Suppressor macrophage treated with lipopolysaccharide for 1 hour (primary cell): ENCODE measurements at regions not wholly inside any gene's neighbourhood (a gene's known extent, or its start where the extent isn't known, plus 50 kb on each side); places are given as distances from the start of the nearest gene placed in this dataset.

Experiments
- DNase-seq, 3 donors: peaks; one replicate each; pipeline ENCODE4 v3.0.0-alpha.2; 2020 to 2022

DNA sequence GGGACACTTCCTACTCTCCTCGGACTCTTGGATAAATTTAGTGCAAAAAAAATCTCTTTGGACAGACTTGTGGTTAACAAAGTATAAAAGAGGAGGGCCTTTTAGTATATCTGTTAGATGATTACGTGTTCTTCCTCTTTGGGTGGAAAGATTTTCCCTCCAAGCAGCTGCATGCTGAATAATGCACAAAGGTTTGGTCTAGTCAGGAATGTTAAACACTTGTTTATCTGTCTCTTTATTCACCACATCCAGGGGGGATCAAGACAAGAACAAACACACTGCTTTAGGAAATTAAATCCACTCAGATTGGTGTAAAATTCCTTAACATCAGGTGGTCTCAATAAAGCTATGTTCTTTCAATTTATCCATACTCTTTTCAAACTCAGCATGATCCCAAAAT lies 260.9 kb upstream of the CHD6 start:
- DNase-seq, result no peak

DNA sequence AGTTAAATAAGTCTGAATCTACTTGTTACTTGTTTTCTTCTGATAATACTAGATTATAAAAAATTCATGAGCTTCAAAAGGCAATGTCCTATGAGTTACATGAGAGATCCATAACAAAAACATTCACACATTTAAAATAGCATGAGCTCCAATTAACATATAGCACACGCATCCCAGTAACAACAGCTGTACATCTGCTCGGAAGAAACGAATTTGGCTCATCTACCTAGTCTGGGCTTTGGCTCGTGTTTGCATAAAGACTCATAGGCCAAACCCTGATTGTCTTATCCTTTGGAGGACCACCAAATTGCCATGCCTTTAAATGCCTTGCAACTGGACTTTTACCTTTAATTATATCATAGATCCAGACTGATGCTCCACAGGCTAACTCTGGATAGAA lies 259.7 kb upstream of the CHD6 start:
- no peak for DNase-seq

DNA sequence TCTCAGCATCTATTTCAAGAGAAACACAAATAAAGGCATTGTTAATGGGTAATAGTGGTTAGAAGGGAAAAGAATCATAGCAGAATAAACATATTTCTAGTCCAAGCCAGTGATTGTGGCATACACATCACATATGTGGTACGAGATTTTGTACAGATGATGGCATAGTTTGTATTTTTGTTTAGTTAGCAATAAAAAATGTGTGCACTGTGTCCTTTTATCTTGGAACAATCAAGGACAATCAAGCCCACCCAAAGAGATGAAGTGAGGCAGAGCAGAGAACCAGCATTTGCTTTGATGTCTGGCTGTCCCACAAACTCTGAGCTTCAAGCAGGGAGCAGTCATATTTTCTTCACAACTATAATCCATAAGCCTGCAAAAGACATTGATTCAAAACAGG lies 256.5 kb upstream of the CHD6 start:
- no peak for DNase-seq

DNA sequence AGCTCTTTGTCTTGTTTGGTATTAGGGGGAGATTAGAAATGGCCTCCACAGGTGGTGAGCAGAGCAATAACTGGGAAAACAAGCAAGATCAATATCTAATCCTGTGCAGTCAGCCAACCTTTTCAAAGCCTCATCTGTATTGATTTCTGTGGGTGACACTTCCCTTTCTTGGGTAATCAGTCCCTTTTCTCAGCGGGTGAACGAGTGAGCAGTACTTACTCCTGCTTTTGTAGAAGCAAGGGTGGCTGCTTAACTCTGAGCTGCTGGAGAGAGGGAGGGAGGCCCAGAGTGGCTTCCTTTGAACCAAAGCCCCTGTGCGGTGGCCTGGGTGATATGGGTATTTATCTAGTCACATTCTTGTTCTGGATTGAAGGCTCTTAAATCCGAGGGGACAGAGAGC lies 254.8 kb upstream of the CHD6 start:
- DNase-seq, result no peak

DNA sequence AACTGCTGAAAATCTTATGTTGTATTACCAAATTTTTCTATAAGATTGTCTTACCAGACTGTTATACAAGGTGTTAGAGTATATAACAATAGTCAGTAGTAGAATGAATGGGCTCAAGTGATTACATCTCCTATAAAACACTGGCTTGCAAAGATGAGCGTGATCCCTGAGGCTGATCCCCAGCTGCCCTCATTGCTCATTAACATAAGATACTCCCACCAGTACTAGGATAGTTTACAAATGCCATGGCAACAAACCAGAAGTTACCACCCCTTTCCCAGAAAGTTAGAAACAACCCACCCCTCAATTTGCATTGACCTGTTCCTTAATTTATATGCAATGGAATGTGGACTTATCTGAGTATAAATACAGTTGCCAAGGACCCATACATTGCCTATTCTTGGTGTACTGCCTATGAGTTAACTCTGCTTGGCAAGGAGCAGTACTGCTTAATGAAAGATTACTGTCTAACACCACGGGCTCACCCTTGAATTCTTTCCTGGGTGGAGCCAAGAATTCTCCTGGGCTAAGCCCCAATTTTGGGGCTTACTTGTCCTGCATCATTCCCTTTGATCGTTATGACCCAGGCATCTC lies 252.8 kb upstream of the CHD6 start:
- no peak for DNase-seq

DNA sequence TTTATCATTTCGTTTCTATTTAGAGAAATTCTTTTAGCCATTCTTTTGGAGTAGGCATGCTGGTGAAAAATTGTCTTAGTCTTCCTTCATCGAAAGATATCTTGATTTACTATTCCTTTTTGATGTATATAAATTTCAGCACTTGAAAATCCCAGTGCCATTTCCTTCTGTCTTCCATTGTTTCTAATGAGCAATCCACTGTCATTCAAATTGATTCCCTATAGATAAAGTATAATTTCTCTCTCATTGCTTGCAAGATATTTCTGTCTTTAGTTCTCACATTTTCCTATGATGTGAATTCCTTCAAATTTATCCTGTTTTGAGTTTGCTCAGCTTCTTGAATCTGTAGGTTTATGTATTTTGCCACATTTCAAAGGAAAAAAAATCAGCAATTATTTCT lies 251.1 kb upstream of the CHD6 start:
- no peak for DNase-seq

DNA sequence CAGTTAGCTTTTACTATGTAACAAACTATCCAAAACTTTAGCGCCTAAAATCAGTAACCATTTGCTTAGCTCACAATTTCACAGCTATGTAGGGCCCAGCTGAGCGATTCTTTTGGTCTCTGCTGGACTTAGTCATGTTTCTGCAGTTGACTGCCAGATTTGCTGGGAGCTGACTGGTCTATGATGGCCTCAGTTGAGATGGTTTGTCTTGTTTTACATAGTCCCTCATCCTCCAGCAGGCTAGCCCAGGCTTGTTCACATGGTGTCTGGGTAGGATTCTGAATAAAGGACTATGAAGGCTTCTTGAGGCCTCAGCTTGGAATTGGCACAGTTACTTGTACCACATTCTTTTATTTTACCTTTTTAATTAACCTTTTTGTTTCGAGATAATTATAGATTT lies 247.8 kb upstream of the CHD6 start:
- DNase-seq, result no peak

DNA sequence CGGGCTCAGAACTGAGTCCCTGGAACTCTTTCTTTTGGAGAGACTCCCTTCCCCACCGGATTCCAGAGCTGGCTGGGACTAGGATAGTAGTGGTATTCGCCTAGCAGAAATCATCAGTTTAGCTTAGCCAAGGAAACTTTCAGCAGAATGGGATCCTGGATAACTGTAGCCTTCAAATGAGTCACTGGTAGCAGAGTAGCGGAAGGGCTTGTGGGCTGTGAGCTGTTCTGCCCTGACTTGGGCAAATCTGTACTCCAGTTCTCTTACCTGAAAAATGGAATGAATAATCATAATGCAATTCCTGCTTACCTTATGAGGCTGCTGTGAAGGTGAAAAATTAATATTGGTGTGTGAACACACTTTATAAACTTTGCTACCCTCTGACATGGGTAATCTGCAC lies 244.3 kb upstream of the CHD6 start:
- DNase-seq, result no peak

DNA sequence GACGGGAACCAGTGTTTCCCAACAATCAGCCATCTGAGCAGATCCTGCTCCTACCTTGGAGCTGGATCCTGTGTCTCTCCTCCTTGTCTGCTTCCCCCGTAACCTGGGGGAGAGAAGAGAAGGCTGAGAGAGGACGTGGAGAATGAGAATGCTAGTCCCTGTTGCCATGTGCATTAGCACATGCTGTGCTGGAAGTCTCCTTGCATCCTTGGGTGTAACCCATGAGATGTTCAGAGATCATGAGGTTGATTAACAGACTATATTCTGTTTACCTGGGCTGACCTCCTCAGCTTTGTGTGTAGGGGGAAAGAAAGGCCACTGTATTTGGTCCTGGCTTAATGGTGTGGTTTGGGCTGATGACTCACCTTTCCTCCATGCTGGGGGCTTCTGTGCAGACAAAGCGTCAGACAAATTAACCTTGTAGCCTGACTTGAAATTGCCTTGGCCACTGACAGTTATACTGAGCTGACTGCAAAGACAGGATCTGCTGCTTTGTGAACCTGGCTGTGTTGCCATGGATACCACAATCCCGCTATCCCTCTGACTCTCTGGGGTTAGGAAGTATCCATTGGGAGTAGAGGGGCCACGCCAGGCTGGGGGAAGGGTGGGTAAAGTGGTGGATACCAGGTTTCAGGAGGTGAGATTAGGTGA lies 243.7 kb upstream of the CHD6 start:
- DNase-seq, result no peak

DNA sequence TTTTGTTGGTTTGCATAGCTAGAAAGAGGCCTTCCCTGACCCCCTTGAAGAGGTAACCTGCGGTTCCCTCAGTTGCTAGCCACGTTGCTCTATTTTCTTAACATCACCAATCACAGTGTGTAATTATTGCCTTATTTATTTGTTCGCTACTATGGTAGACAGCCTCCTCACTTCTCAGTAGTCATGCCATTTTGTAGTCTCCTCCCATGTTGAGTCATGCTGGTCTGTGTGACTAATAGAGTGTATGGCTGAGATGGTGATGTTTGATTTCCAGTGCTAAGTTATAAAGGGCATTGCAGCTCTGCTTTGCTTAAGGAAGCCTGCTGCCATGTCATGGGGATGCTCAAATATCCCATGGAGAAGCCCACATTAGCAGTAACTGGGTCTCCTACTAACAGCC lies 236.6 kb upstream of the CHD6 start:
- DNase-seq, result no peak

DNA sequence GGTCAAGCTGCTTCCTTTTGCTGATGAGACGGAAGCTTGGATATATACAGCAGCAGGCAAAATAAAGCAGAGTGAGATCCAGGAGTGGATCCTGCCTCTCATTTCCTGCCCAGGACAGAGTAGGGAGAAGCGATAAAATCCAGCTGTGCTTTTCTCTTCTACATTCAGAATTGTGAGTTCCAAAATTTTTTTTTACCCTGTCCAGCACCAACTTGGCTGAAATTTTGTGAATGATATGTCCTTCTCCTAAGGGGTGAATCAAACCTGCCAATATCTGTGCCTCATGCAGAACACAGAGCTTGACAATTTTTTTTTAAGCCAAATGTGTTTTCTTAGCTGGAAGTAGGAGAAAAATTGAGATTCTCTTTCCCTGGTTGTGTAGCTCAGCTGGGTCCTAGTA lies 235.6 kb upstream of the CHD6 start:
- no peak for DNase-seq

DNA sequence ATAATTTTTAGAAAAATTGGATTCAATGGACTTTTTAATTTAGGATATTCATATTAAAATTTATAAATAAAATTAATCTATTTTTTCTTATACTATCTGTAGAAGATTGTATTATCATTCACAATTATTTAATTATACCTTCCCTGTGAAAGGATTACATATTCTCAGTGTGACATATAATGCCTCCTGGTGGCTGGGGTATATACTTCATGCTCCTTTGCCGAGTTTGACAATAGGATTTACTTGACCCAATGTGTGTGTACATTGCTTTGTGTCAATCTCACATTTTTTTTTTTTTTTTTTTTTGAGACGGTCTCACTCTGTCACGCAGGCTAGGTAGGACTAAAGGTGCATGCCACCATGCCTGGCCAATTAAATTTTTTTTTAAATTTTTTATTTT lies 230.0 kb upstream of the CHD6 start:
- no peak for DNase-seq

DNA sequence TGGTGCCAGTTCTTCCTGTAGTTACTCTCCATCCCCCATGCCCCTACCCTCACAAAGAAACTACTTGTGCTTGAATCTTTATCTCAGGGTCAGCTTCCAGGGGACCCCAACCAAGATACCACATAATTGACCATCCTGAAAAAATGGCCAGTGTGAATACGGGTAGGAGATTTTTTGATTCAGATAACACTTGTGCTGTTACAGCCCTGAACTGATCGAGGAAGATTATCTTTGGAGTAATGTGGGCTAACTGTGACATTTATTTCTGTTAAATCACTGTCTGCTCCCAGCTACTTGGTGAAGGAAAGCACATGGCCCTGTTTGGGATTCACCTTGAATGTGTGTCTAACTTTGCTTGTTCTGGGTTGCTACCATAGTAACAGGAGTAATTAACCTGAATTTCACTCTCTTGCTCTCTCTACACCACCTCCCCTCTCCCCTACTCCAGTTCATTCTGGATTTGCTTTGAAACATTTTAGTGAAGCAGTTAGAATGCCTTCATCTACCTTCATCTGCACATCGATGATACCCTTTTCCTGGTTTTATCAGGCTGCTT lies 219.6 kb upstream of the CHD6 start:
- no peak for DNase-seq

DNA sequence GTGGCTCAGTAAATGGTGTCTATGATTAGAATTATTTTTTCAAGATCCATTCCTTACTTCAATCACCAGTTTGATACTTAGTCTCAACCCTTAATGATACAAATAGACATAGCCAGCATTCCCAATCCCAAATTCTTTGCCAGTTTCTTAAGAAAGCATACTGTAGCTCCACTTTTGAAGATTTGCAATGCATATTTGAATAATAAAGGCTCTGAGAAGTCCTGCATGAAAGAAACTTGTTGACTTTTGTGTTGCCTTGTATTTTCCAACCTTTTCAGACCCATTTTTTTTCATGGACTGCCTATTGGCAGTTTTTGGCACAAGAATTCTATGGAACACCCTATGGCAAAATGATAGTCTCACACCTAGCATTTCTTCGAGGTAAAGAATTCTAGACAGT lies 215.6 kb upstream of the CHD6 start:
- DNase-seq, result no peak

DNA sequence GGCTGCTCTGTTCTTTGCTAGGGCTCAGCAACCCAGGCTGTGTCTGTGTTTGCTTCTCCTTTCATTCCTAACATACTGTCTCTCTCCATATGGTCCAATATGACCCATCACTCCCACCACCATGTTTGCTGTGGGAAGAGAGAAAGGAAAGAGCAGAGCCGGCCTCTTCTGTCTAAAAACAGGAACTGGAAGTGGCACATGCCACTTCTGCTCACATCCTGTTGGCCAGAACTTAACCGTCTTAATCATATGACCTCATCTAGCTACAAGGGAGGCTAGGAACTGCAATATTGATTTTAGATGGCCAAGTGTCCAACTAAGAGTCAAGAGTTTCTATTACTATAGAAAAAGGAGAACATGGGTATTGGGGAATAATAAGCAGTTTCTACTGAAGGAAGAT lies 212.5 kb upstream of the CHD6 start:
- peak in 1 of 3 donors; percentile 2 for DNase-seq

DNA sequence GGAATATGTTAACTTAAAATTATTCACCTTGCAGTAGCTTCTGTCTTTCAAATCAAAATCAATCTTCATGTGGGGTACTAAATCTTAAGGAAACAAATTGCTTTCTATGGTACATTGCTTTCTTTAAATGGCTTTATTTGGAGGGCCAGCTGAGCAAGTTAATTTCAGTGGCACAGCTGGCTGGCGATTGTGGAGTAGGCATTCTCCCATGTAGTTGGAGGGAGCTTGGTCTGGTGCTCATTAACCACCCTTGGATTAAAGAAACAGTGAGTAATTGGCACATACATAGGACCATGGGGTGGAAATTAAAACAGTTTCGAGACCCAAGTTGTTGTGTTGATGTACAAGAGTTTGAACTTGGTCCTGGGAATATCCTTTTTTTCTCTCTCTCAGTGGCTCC lies 201.3 kb upstream of the CHD6 start:
- no peak for DNase-seq

DNA sequence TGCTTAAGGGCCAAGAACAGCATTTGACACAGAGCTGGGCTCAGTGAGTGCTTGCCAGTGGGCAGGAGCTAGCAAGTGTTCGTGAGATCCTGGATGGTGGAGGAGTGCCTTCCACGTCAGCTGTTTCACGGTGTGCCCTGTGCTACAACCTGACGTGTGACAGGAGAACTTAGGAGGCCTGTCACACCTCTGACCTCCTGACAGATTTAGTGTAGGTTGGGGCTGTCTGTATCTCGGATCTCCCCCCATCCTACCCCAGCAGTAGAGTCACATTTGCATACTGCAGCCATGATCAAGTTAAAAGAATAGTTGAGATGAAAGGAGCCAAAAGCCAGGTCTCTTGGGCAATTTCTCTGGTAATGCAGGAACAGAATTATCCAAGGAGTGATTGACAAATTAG lies 200.8 kb upstream of the CHD6 start:
- no peak for DNase-seq

DNA sequence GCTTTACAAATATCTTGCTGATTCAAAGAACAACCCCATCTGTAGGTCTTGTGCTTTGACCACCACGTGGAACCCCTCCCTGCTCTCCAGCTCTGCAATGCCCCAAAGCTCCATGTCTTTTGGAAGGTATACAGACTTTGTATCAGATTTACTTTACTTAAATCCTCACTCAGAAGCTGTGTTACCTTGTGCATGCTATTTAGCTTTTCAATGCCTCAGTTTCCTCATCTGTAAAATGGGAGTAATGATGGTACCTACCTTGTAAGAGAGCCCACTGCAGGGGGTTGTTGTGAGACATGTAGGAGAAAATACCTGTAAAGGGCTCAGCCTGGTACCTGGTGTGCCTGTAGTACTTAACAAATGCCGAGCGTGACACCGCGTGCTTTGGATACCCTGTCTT lies 200.2 kb upstream of the CHD6 start:
- no peak for DNase-seq

DNA sequence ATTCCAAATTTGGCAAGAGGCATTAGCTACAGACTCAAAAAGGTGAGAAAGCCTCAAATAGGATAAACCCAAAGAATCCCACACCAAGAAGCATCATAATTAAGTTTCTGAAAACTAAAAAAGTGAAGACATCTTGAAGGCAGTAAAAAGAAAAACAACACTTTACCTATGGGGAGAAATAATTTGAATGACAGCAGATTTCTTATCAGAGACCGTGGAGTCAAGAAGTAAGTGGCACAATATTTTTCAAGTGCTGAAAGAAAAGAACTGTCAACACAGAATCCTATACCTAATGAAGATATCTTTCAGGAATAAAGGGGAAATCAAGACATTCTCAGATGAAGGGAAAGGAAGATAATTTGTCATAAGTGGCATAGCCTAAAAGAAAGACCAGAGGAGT lies 193.3 kb upstream of the CHD6 start:
- no peak for DNase-seq

DNA sequence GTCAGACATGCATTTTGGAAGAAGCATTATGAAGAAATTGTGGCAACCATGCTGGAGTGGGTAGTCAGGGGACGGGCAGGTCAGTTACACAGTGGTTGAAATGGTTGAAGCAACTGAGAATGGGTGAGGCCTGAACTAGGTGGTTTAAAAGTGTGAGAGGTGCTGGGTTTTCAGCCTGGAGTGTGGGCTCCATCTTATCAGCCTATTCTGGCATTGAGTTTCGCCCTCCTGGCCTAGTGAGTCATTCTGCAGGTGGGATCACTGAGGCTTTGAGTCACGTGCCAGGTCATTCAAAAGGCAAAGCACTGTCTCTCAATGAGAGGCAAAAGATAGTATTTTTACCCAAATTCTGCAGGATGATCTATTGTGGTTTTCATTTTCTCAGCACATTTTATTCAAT lies 181.9 kb upstream of the CHD6 start:
- DNase-seq, result no peak

DNA sequence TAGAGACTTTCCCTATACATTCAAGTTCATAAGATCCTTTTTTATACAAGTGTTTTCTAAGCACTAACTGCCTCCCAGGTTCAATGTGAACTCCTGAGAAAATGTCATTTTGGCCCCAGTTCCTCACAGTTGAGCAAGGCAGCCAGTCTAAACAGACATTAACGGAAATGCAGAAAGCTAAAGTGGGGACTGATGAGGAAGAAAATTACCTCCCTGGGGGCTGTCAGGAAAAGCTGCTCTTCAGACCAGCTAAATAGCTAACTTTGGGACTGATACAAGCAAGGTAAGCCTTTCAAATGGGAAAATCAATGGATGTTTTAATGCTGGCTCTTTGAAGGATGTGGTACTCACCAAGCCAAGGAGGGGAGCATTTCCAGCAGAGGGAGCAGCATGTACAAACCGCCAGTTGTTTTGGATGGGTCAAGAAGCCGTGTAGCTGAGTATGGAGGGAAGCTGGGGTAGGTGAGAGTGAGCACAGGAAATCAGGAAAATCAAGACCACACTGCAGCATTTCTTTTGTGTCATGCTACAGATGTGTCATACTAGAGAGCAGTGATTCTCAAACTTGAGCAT lies 180.8 kb upstream of the CHD6 start:
- DNase-seq, result no peak

DNA sequence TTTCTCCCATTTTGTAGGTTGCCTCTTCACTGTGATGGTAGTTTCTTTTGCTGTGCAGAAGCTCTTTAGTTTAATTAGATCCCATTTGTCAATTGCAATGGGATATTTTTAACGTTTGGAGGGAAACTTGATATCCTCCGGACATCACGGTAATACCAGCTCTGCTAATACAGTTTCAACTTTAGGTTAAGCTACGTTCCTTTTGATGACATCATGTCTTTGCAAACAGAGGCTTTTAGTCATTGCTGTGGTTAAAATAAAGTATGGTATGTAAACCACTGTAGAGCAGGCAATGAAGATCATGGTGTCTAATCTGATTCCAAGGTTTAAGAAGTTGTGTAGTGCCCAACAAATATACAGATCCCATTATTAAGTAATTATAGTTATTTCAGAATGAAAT lies 168.0 kb upstream of the CHD6 start:
- no peak for DNase-seq

DNA sequence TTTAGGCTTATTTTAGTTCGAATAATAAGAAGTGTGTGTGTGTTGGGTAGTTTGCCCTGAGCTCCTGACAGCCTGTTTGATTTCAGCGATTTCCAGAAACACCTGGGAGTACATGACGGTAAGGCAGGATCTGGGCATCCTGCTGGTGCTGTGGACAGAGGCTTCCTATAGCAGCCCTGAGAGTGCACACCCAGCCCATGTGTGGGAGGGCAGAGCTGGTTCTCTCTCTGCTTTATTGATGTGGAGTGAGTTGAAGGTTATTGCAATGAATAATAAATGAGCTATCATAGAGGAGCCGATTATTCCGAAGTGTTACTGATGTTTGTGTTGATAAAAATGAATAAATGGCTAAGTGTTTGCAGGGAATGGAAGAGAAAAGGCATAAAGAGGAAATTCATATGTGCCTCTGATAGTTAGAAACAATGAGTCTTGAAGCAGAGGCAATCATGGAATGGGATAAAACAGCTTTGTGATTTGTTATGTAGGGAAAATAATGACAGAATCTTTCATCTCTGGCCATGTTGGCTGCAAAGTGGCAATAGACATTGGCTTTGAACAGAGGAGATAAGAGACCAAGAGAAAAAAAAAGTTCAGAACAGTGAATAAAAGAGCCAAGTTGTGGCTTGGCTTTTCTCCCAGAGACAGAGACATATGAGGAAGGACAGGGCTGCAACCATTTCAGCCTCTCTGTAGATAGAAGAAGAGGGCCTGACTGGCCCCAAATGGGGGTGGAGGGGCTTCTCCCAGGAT lies 166.2 kb upstream of the CHD6 start:
- DNase-seq, result no peak
